ENCODE measurements at regions not wholly inside any gene's neighbourhood (a gene's known extent, or its start where the extent isn't known, plus 50 kb on each side); places are given as distances from the start of the nearest gene placed in this dataset.

DNA sequence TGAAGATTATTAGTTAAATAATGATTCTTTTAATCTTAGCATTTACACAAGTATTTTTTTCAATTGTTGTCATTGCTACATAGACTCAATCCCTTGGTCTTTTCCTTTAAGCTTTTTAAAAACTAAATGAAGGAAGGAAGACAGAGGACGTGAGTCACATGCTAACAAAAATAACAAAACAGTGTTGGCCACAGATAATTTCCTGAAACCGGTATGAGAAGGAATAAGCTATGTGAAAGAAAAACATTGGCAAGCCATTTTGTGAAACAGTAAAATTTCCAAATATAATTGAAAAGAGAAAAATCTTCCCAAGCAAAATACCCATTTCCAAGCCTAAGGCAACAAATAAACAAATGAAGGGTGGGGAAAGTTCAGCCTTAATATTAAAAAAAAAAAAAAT is 223.0 kb downstream of the AHR start:
- DNase-seq (ENCODE audit: low spot score): no peak

DNA sequence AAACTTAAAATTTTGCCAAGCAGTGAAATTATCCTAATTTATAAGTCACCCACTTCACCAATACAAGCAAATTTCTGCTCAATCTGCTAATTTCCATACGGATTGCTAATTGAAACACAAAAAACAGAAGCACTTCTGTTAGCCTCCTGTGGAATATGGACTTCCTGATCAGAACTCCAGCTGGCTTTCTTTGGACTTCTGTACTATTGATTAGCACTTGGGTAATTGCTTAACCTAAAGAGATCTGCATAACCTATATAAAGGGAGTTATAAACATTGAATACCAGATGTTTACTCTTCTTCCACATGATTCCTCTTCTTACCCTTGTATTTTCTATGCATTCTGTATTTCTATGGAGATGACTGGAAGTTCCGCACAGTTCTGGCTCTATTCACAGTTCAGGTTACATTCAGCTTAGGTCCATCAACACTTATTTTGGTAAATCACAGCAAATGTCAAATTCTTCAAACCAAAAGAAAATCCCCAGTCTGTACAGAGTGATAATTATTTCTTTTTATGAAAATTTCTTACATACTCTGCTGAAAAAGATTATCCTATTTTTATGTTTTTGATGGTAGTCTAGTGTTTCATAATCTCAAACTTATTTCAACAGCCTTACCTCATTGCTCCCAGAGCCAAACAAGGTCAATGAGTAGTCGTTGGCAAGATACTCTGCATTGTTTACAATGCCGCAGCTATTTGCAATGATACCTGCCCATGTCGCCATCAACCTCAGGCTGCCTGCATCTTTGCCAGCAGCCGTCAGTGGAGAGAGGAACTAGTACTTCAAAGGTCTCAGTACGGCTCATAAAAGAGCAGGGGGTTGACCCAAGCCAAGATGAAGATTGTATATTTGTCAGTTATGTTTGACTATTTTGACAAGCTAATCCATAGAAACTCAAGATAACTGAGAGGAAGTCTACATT is 225.6 kb downstream of the AHR start:
- DNase-seq (ENCODE audit: low spot score): no peak

DNA sequence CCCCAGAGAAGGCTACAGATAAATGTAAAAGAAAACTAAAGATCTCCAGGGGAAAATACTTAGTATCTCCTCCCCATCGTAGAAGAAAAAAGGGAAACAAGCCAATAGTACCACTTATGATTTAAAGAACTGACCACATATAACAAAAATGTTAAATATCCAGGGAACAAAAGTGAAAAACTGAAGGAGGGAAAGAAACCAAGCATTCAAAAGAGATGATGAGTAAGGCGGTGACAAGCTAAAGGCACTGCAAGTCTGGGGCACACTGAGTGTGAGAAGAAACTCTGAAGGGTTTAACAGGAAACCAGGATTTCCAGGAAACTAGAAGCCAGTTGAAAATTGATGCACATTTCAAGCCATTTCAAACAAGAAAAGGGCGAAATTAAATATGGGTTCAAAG is 226.3 kb downstream of the AHR start:
- DNase-seq (ENCODE audit: low spot score): no peak

DNA sequence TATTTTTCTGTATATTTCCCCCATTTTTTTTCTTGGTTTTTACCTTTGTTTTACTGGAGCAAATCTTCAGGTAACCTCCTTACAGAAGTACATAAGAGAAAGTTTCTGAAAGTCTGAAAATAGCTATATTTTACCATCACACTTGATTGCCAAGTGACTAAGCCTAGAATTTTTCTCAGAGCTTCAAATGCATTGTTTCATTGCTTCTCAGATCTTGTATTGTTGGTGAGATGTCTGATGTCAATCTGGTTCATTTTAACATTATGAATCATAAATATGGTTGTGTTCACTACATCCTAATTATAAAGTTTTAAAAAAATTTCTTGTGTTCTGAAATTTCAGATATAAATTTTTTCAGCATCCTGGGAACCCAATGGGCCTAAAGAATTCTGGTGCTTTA is 228.2 kb downstream of the AHR start:
- no peak for DNase-seq (ENCODE audit: low spot score)

DNA sequence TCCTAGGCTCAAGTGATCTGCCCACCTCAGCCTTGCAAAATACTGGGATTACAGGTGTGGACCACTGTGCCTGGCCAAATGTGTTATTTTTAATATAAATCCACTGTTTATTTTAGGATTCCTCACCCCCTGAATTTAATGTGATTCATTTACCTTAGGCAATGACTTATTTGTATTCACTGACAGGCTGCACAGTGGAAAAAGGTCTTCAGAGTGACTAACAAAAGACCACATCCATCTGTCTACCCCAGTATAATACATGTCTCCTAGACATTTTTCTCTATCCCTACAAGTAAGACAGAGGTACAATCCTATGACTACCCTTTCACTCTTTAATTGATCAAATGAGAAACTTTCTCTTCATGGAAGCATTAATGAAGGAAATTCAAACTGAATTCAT is 230.2 kb downstream of the AHR start:
- no peak for DNase-seq (ENCODE audit: low spot score)

DNA sequence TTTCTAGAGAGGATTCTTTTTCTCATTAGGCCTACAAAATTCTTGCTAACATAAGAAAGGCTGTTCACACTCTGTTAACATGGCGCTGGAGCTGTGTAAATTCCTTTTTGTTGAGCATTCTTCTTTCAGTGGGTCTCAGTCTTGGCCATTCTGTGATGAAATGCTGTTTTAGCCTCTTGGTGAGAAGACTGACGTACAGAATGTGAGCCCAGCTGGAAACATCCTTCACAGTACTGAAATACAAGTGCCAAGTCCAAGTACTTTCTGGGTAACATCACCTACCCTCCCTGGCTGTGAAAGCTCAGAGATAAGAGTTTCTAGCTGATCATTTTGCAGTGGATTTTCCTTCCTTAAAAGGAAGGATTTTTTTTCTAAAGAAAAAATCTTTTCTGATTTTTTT is 231.8 kb downstream of the AHR start:
- no peak for DNase-seq (ENCODE audit: low spot score)

DNA sequence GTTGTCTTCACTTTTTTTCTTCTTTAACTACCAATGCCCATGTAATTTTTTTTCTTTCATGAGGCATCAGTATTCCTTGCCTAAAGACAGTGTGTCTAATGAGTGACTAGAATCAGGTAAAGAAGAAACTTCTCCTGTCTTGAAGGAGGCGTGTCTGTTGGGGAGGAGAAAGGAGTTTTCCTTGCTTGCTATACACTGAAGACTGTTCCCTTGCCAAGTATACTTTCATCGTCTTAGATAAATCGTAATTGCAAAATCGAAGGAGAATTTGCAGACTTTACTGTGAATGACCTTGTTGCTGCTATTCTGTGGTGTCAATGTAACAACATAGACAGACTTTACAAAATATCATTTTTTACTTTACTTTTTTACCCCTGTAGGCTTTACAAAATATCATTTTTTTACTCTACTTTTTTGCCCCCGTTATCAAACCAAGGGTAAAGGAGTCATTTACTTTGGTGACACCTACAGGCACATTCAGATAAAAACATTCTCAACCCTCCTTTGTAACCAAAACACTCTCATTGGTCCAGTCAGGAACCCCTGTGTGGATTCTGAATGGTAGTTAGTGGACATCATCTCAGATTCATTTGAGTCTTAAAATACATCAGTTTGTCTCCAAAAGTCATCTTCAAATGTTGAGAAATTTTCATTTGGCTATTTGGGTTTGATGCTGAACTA is 232.4 kb downstream of the AHR start:
- DNase-seq (ENCODE audit: low spot score): peak; percentile 58

DNA sequence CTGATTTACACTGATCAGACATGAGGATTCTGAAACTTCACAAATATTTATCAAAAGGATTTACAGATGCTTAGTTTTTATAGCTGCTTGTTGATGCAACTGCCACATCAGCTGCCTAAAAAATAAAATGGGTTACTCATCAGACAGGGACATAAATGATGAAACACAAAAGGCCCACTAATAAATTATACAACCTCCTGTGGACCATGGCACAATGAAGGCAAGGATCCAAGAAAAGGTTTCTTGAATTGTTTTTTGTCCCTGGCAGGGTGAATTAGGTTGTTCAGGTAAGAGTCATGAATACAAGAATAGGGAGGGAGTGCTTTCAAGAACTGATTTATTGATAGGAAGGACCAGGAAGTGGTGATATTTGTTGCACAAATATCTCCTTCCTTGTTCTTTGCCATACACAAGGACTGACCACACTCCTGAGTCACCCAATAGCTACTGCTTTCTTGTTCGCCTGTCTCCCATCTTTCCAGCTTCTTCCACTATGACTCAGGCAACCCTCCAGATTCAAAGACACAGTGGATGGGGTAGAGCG is 234.5 kb downstream of the AHR start:
- DNase-seq (ENCODE audit: low spot score): no peak

DNA sequence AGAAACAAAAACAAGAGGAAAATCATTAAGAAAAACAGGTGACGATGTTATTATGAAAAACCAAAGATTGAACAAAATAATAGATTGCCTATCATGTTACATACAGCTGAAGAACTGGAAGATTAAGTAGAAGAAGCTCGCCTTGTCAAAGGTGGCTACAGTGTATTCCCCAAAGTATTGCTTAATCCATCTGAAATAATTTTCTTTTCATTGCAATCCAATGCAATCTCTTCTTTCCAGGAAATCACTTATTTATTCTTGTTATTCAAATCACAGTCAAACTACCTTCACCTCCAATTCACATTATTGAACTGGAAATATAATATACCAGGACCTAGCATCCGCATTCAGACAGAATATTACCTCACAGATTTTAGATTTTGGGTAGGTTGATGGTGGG is 235.9 kb downstream of the AHR start:
- DNase-seq (ENCODE audit: low spot score): no peak

DNA sequence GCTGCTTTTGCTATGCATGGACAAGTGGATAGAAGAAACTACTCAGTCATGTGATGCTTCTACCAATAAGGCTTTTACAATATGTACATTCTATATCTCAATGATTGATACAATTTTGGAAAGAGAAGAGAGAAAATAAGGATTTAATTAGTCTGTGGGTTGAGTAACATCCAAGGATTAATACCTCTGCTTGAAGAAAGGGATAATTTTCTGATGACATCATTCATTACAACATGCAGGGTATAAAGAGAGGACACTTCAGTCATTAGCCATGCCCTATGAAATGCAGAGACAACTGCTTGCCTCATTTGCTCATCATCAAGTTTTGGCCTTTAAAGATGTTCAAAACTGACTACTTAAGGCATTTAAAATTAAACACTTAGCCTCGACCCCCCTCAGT is 237.3 kb downstream of the AHR start:
- no peak for DNase-seq (ENCODE audit: low spot score)

DNA sequence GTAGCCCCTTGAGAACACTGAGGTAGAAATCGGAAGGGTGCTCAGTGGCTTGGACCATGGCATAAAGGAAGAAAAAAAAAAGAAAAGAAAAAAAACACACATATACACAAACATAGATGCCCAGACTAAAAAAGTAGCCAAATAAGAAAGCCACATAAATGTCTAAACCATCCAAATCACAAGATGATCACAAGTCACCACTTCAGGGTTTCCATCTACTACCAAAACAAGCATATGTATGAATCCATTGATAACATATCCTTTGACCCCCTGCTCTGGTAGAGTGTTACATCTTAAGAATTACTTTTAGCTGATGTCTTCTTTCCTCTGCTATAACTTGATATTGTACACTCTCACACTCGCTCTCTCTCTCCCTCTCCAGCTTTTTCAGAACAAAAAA is 245.9 kb downstream of the AHR start:
- no peak for DNase-seq (ENCODE audit: low spot score)

DNA sequence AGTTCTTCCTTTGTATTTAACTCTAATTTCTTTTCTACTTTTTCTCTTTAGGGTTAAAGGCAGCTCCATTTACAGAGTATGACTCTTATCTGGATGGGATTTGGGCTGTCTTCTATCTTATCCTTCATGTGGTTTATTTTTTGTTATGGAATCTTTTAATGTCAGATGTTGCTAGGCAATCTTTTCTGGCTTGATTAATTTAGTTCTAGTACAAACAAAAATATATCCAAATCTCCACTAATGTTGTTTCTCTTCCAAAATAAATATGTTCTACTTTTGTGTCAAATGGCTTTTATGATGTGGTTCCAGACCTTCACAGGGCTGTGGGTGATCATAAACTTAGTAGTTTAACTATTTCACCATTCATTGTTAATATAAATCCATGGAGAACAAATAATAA is 246.9 kb downstream of the AHR start:
- no peak for DNase-seq (ENCODE audit: low spot score)

DNA sequence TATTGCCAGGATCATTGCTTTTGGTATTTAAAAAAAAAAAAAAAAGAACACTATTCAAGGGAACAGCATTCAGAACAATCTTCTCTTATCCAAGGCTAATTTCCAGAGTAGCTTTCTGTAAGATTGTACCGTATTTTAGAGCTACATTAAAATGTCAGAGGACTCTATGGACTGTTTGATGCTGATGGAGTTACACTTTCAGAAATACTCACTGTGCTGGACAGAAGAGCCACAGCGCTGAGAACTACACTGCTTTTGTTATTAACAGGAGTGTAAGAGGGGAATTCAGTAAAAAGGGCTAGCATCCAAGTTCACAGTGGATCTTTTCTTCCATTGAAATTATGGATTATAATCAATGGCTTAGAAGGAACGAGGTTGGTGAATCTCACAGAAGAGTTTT is 247.7 kb downstream of the AHR start:
- DNase-seq (ENCODE audit: low spot score): no peak

DNA sequence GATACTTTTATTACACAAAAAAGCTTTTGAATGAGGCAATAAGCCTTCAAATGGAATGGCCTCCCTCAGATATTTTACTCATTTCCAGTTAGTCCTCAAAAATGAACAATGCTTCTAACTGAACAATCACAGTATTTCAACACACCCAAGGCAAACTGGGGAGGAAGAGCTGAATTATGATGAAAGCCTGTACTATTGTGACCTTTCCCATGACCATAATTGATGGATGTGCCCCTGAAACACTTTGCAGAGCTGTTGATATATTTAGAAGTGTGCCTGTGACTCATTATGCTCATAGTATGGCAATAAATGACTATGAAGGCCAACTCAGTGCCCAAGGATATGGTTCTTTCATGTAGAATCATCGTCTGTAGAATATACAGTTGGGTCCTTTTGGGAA is 248.1 kb downstream of the AHR start:
- DNase-seq (ENCODE audit: low spot score): no peak

DNA sequence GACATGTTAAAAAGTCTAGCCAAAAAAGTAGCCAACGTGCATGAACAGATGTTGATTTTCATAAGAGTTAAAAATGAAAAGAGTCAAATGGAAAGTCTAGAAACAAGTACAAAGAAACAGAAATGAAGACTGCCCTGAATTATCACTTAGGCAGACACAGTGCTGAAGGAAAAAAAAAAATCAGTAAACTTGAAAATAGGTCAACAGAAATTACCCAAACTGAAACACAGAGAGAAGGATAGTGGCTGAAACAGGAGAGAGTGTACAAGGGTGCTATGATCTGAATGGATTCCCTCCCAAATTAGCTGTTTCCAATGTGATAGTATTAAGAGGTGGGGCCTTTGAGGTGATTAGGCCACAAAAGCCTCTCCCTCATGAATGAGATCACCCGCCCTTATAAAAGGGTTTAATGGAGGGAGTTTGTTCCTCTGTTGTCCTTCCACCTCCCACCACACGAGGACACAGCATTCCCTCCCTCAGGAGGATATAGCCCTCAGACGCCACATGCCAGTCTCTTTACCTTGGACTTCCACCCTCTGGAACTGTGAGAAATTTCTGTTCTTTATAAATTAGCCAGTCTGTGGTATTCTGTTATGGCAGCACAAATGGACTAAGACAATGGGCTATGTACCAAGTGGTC is 249.7 kb downstream of the AHR start:
- DNase-seq (ENCODE audit: low spot score): peak; percentile 45

DNA sequence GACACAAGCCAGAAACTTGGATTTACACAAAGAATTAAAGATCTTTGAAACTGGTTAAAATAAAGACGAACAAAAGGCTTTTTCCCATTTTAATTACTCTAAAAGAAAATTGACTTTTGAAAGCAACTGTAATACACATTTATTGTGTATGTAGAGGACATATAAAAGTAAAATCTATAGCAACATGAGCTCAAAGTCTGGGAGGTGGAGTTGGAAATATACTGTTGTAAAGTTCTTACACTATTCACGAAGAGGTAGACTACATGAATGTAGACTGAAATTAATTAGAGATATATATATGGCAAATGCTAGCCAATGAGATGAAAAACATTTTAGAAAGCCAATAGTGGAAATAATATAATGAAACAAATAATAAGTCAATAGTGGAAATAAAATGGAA is 251.0 kb downstream of the AHR start:
- no peak for DNase-seq (ENCODE audit: low spot score)

DNA sequence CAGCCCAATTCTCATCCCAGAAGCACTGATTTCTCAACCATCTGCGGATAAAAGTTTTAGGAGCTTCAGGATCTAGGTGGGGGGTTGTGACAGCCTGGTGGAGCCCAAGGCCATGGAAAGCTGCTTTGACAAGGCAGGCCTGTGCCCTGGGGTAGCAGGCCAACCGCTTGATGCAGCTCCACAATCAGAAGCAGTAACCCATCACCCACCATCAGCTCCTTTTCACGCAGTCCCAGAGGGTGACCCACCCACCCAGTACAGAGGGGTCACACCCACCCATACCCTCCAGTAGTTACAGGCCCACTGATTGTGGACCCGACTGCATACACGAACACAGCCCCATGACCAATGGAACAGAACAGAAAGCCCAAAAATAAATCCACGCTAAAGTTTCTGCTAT is 253.9 kb downstream of the AHR start:
- no peak for DNase-seq (ENCODE audit: low spot score)

DNA sequence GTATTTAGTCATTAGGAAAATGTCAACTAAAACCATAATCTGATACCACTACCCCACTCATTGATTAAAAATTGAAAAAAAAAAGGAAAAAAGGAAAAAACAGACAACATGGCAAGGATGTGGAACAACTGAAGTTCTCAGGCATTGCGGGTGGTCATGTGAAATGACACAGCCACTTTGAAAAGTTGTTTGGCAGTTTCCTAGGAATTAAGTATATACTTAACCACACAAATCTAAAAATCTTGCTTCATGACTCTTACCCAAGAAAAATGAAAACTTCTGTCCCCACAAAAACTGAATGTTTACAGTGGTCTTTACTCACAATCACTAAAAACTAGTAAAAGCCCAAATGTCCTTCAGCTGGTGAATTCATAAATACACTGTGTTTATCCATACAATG is 254.5 kb downstream of the AHR start:
- DNase-seq (ENCODE audit: low spot score): no peak

DNA sequence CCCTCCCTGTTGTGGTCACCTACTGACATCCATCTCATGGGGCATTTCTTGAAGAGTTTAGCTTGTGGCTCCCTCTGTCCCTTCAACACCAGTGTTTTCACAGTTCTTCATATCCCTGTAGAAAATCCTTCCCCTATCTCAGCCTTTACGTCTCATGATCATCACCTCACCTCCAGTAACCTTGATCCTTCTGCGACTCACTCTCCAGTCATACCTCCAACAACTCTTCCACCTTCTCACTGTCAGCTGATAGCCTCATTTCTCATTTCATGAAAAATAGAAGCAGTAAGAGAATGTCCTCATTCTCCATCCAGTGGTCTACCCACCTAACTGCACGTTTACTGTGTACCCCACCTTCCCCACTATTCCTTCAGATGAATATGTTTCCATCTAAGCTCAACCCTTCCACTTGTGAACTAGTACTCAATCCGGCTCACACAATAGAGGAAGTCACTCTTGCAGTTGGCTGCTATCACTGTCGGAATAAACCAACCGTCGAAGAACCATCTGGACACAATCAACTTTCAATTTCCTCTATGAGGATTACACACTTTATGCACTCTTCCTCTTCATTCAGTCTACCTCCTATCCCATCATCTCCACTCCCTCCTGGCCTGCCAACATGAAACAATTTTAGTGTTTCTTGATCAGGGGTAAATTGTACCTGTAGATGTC is 256.0 kb downstream of the AHR start:
- DNase-seq (ENCODE audit: low spot score): no peak

DNA sequence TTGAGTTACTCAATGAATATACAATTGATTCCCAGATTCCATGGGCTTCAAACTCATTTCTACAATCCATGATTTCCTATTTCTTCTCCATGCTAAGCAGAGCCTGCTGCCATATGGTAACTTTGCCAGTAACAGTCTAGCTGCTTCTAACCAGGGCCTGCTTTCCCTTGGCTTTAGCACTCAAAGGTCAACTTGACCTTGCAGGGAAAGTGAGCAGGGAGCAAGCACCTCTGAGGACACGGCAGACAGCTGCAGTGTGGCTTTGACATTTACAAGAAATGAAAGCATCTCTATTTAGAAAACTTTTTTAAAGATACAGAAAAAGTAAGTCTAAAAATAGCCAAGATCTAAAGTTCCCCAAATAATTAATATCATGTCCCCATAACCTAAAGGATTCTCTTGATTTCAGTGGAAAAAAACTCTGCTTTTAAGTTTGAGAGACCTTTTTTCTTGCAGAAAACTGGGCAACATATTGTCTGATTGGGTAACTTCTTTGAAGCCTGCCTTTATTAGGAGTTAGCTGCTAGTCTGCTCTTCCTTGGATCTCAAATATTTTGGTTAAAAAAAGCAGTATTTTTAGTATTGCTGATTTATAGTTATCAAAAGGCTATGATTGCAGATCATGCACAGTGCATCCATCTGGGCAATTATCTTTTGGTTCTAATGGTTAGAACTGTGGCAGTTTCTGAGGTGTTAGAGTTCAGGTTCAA is 257.9 kb downstream of the AHR start:
- no peak for DNase-seq (ENCODE audit: low spot score)

DNA sequence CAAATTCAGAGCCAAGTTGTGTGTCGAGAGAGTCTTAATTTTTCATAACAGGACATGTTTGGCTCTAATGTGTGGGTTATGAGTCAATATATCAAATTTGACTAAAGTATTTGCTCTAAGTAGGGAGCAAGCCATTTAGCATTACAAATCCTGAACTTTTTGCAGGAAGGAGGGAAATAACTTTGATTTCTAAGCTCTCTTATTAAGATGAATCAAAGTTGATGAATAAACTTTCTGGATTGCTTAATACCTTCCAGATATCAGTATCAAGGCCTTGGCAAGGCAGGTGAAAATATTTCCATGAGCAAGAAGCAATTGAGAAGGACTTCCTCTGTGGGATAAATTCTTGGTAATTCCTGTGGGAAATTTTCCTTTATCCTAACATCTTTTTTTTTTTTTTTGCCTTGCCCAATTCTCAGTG is 258.8 kb downstream of the AHR start:
- no peak for DNase-seq (ENCODE audit: low spot score)

DNA sequence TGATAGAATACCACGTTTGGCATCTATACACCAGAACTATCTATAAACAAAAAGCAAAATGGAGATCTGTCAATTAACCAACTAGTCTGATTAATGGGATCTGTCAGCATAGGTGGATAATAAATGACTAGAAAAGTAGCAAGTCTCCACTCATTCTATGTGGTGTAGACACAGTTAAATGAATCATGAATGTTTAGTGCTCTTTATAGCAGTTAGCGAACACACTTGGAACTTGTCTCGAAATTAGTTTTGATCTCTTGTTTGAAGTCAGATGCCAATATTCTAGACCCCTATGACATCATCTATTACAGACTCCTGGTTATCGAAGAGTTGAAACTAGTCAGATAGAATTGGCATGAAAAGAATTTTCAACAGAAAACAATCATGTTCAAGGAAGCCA is 259.7 kb downstream of the AHR start:
- no peak for DNase-seq (ENCODE audit: low spot score)
